GM19463 (cell line): ENCODE measurements at regions not wholly inside any gene's neighbourhood (a gene's known extent, or its start where the extent isn't known, plus 50 kb on each side); places are given as distances from the start of the nearest gene placed in this dataset.

Experiments
- ATAC-seq: cut with Tn5 transposase; IDR thresholded peaks from one replicate; pipeline ENCODE4 v1.9.1; 2021; ENCODE audit warnings: mild to moderate bottlenecking, moderate library complexity; ENCODE audit not compliant: unreplicated experiment

DNA sequence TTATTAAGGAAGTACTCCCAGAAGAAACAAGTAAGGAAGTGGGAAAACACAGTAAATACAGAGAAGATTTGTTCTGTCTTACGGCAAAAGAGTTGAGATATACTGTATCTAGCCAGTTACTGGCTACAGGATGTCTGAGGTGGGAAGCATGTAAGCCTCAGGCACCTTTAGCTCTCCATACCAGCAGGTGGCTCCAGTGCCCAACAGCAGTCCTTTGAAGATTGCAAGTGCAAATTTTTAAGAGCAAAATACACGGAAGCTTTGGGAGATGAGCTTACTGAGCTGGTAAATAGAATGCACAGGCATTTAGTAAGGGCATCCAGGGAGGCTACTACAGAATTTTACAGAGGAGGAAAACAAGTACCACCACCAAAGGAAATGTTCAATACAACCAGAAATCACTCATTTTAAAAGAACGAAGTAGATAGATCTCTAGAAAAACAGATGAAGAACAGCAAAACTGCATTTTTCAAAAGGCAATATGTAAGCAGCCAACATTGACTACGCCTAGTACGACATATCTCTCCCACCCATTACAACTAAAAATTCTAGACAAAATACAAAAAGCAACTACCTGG is 57.9 kb upstream of the VSTM2B start:
- ATAC-seq = no peak

- no peak for ATAC-seq
Observed at GRCh38 chr19:29475469-29475868, 50.3 kb upstream of the VSTM2B start.
